Neural cell (in vitro differentiated cells): ENCODE measurements at regions not wholly inside any gene's neighbourhood (a gene's known extent, or its start where the extent isn't known, plus 50 kb on each side); places are given as distances from the start of the nearest gene placed in this dataset.

ENCODE experiments used
- H2AFZ ChIP-seq: fragments of 200-600, 300-800 bp; sonication (generic), shearing (Covaris generic); 2 replicates; pipeline ENCODE4 v1.6.0; 2014; ENCODE audit warnings: low read depth, mild to moderate bottlenecking, antibody characterized with exemption, low read length, moderate library complexity
- H3F3A ChIP-seq: fragments of 200-600 bp; shearing (Covaris generic); 2 replicates; pipeline ENCODE4 v1.6.1; 2016; ENCODE audit warnings: mild to moderate bottlenecking, moderate library complexity, mixed read lengths, antibody characterized with exemption, low read length; ENCODE audit not compliant: insufficient read depth, poor library complexity, severe bottlenecking
- H3K27ac ChIP-seq: fragments of 200-600, 300-800 bp; sonication (generic), shearing (Covaris generic); 2 replicates; pipeline ENCODE4 v1.5.1; 2014; ENCODE audit warnings: mild to moderate bottlenecking, low read length, moderate library complexity
- H3K27me3 ChIP-seq: fragments of 300-800, 200-600 bp; sonication (generic), shearing (Covaris generic); 2 replicates; pipeline ENCODE4 v1.6.0; 2014; ENCODE audit warnings: mild to moderate bottlenecking, low read depth, low read length, moderate library complexity; ENCODE audit not compliant: insufficient read depth
- H3K36me3 ChIP-seq: fragments of 300-800, 200-600 bp; sonication (generic), shearing (Covaris generic); 2 replicates; pipeline ENCODE4 v1.5.1; 2014; ENCODE audit warnings: mild to moderate bottlenecking, antibody characterized with exemption, low read length, moderate library complexity; ENCODE audit not compliant: insufficient read depth
- H3K4me2 ChIP-seq: fragments of 300-800, 200-600 bp; sonication (generic), shearing (Covaris generic); 2 replicates; pipeline ENCODE4 v1.6.0; 2014; ENCODE audit warnings: mild to moderate bottlenecking, low read length
- H3K4me3 ChIP-seq: fragments of 300-800, 200-600 bp; sonication (generic), shearing (Covaris generic); 2 replicates; pipeline ENCODE4 v1.5.1; 2014; ENCODE audit warnings: mild to moderate bottlenecking, low read length, moderate library complexity
- H3K79me2 ChIP-seq: fragments of 200-600 bp; shearing (Covaris generic); replicated peaks from 2 replicates; pipeline ENCODE4 v1.6.0; 2014; ENCODE audit warnings: mild to moderate bottlenecking, low read length, moderate library complexity; ENCODE audit not compliant: insufficient read depth
- H3K9ac ChIP-seq: fragments of 300-800, 200-600 bp; sonication (generic), shearing (Covaris generic); 2 replicates; pipeline ENCODE4 v1.6.1; 2016; ENCODE audit warnings: mild to moderate bottlenecking, low read length, mixed read lengths
- H3K9me2 ChIP-seq: fragments of 200-600 bp; shearing (Covaris generic); 2 replicates; pipeline ENCODE4 v1.6.1; 2016; ENCODE audit warnings: mild to moderate bottlenecking, low read length, mixed read lengths; ENCODE audit not compliant: insufficient read depth
- H3K9me3 ChIP-seq: fragments of 200-600, 300-800 bp; sonication (generic), shearing (Covaris generic); 2 replicates; pipeline ENCODE4 v1.6.1; 2016; ENCODE audit warnings: mild to moderate bottlenecking, mixed run types, low read length, moderate library complexity, mixed read lengths
- H4K20me1 ChIP-seq: fragments of 200-600 bp; shearing (Covaris generic); 2 replicates; pipeline ENCODE4 v1.6.1; 2016; ENCODE audit warnings: mild to moderate bottlenecking, mixed run types; ENCODE audit not compliant: insufficient read depth
- EP300 ChIP-seq: fragments of 450-650 bp; conservative IDR thresholded peaks from 2 replicates; pipeline ENCODE4 v1.6.1; 2014; ENCODE audit warnings: antibody characterized with exemption, mild to moderate bottlenecking, moderate library complexity; ENCODE audit not compliant: poor library complexity, severe bottlenecking
- EZH2 ChIP-seq: fragments of 200-600, 300-800 bp; shearing (Covaris generic), sonication (generic); IDR thresholded peaks from 2 replicates; pipeline ENCODE4 v1.6.1; 2014; ENCODE audit warnings: antibody characterized with exemption, low read length, borderline replicate concordance, mild to moderate bottlenecking; ENCODE audit not compliant: insufficient read depth, poor library complexity, severe bottlenecking
- MXI1 ChIP-seq: fragments of 450-650 bp; conservative IDR thresholded peaks from 2 replicates; pipeline ENCODE4 v1.6.1; 2014; ENCODE audit warnings: antibody characterized with exemption, mild to moderate bottlenecking; ENCODE audit not compliant: poor library complexity, severe bottlenecking
- POLR2AphosphoS5 ChIP-seq: IDR thresholded peaks from 2 replicates; pipeline ENCODE4 v1.6.1; 2012
- RAD21 ChIP-seq: fragments of 450-650 bp; conservative IDR thresholded peaks from 2 replicates; pipeline ENCODE4 v1.6.1; 2014; ENCODE audit warnings: antibody characterized with exemption, mild to moderate bottlenecking, moderate library complexity
- SMC3 ChIP-seq: fragments of 450-650 bp; conservative IDR thresholded peaks from 2 replicates; pipeline ENCODE4 v1.6.1; 2014; ENCODE audit warnings: antibody characterized with exemption, mild to moderate bottlenecking, moderate library complexity; ENCODE audit not compliant: poor library complexity
- TAF1 ChIP-seq: IDR thresholded peaks from 2 replicates; pipeline ENCODE4 v1.6.1; 2012; ENCODE audit warnings: low read depth
- TF ChIP-seq, protein P1 (sequence below): fragments of 450-650 bp; IDR thresholded peaks from 2 replicates; pipeline ENCODE4 v1.5.1; 2014; ENCODE audit warnings: antibody characterized with exemption, mild to moderate bottlenecking, moderate library complexity; ENCODE audit not compliant: poor library complexity, severe bottlenecking
- TF ChIP-seq, protein P2 (sequence below): IDR thresholded peaks from 2 replicates; pipeline ENCODE4 v1.6.1; 2012; ENCODE audit warnings: borderline replicate concordance

DNA sequence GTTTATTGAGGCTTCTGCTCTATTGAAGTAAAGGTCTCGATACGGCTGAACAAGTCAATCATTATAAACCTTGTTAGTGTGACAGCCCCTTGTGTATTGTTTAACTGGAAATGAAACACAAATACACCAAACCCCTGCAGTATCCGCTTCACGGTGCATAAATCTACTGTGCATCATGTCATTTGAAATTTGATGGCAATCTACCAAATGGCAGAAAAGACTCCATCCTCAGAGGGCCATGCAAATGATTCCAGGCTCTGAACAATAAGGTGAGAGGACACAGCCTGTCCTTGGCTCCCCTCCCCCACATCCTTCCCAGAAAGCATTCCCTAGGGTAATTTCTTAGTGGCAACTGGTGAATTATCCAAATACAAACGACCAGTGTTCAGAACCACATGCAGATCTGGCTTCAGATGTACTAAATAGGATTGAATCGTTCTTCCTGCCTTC, 80.6 kb downstream of the ADCYAP1 start:
- no peaks in the 10 kb centered on the region for H3K36me3 ChIP-seq
- H3K27ac ChIP-seq: peak overlapping the region; percentile 2
- H3K9me3 ChIP-seq: no peaks in the 10 kb centered on the region
- no peak overlapping the region for H3K4me2 ChIP-seq
- H3K9ac ChIP-seq: no peak overlapping the region
- H2AFZ ChIP-seq: no peak overlapping the region
- TF ChIP-seq POLR2AphosphoS5: no peak
- peak; percentile 18 for TF ChIP-seq EP300
- TF ChIP-seq, protein P1, sequence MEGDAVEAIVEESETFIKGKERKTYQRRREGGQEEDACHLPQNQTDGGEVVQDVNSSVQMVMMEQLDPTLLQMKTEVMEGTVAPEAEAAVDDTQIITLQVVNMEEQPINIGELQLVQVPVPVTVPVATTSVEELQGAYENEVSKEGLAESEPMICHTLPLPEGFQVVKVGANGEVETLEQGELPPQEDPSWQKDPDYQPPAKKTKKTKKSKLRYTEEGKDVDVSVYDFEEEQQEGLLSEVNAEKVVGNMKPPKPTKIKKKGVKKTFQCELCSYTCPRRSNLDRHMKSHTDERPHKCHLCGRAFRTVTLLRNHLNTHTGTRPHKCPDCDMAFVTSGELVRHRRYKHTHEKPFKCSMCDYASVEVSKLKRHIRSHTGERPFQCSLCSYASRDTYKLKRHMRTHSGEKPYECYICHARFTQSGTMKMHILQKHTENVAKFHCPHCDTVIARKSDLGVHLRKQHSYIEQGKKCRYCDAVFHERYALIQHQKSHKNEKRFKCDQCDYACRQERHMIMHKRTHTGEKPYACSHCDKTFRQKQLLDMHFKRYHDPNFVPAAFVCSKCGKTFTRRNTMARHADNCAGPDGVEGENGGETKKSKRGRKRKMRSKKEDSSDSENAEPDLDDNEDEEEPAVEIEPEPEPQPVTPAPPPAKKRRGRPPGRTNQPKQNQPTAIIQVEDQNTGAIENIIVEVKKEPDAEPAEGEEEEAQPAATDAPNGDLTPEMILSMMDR: no peak
- no peak for TF ChIP-seq TAF1
- no peak for TF ChIP-seq RAD21
- TF ChIP-seq EZH2: no peak
- no peak for TF ChIP-seq MXI1
- TF ChIP-seq SMC3: no peak
- TF ChIP-seq, protein P2, sequence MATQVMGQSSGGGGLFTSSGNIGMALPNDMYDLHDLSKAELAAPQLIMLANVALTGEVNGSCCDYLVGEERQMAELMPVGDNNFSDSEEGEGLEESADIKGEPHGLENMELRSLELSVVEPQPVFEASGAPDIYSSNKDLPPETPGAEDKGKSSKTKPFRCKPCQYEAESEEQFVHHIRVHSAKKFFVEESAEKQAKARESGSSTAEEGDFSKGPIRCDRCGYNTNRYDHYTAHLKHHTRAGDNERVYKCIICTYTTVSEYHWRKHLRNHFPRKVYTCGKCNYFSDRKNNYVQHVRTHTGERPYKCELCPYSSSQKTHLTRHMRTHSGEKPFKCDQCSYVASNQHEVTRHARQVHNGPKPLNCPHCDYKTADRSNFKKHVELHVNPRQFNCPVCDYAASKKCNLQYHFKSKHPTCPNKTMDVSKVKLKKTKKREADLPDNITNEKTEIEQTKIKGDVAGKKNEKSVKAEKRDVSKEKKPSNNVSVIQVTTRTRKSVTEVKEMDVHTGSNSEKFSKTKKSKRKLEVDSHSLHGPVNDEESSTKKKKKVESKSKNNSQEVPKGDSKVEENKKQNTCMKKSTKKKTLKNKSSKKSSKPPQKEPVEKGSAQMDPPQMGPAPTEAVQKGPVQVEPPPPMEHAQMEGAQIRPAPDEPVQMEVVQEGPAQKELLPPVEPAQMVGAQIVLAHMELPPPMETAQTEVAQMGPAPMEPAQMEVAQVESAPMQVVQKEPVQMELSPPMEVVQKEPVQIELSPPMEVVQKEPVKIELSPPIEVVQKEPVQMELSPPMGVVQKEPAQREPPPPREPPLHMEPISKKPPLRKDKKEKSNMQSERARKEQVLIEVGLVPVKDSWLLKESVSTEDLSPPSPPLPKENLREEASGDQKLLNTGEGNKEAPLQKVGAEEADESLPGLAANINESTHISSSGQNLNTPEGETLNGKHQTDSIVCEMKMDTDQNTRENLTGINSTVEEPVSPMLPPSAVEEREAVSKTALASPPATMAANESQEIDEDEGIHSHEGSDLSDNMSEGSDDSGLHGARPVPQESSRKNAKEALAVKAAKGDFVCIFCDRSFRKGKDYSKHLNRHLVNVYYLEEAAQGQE: peak; percentile 20
- no peaks in the 10 kb centered on the region for H4K20me1 ChIP-seq
- no peaks in the 10 kb centered on the region for H3K9me2 ChIP-seq
- H3K79me2 ChIP-seq: no peaks in the 10 kb centered on the region
- H3K4me3 ChIP-seq: peak overlapping the region; percentile 19
- no peaks in the 10 kb centered on the region for H3F3A ChIP-seq
- no peaks in the 10 kb centered on the region for H3K27me3 ChIP-seq

DNA sequence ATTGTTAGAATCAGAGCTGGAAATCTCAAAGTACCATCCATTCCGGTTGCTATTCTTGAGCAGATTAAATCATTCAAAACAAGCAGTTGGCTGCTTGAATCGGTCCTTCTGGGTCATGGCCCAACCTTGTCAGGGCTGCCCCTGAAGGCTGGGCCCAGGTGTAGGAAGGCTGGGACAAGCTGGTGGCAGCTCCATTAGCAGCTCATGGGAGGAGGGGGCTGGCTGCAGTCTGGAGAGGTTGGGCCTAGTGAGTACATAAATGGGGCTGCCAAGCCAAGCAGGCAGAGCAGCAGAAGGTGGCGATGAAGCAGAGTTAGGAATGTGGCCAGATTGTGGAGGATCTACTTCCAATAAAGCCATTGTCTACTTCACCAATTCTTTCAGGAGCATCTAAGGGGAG, 81.4 kb downstream of the ADCYAP1 start:
- Histone ChIP-seq H3F3A (no peaks in the 10 kb centered on the region), H3K27me3 (no peaks in the 10 kb centered on the region), H3K9me3 (no peaks in the 10 kb centered on the region), H3K36me3 (no peaks in the 10 kb centered on the region), H3K27ac (no peak overlapping the region), H3K9me2 (no peaks in the 10 kb centered on the region), H3K4me3 (no peak overlapping the region), H3K79me2 (no peaks in the 10 kb centered on the region), H3K4me2 (no peak overlapping the region), H3K9ac (no peak overlapping the region), H4K20me1 (no peaks in the 10 kb centered on the region), H2AFZ (no peak overlapping the region)
- TF ChIP-seq, protein P2: no peak
- TF ChIP-seq, protein P1: no peak
- TF ChIP-seq MXI1: no peak
- no peak for TF ChIP-seq EP300
